T47D (cell line): ENCODE measurements at regions not wholly inside any gene's neighbourhood (a gene's known extent, or its start where the extent isn't known, plus 50 kb on each side); places are given as distances from the start of the nearest gene placed in this dataset.

Experiments used
- DNase-seq, 2 experiments: peaks; one replicate each; pipeline versions ENCODE4 v3.0.0 to v3.0.0-alpha.2; 2011 to 2012; ENCODE audit warnings: low read depth in 1 of 2, low spot score in 1 of 2
- JUND ChIP-seq: IDR thresholded peaks from 2 replicates; pipeline ENCODE4 v1.6.1; 2012; ENCODE audit warnings: low read depth
- in situ Hi-C: cut with HindIII; loops from 2 replicates; pipeline ENCODE4 v1.10.0; 2016; ENCODE audit warnings: low sequenced_read_pairs, low pct_unique_long_range_greater_than_20kb

DNA sequence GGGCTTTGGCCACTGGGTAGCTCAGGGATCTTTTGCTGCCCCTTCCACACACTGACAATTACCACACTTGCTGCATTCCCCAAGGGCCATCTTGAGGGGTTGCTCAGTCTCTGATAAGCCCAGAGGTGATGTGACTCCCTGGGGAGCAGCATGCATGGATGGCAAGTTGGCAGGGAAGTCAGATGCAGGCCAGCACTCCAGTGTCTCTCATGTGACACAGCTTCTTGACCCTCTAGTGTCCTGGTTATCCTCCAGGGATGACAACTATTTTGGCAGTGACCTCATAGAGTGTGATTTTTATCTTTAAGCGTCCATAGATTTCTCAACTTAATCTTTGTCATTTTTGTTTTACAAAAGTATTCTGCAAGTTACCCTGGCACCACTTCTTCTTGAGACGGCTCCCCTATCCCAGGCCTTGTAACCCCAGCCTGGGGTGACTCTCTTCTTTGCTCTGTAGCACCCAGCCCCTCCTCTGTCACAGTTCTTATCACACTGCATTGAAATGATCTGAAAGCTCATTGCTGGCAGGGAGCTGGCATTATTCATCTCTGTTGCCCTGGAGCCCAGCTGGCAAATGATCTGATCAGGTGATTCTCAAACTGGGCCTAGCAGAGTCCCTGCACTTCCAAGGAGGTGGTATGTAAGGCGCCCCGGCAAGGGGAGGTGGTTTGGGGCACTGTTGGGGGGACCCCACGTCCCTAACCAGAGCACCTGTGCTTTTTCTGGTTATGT is 72.6 kb downstream of the TENT5C start:
- TF ChIP-seq JUND: no peak
- in situ Hi-C loops: no loop called here
- no peak for DNase-seq

DNA sequence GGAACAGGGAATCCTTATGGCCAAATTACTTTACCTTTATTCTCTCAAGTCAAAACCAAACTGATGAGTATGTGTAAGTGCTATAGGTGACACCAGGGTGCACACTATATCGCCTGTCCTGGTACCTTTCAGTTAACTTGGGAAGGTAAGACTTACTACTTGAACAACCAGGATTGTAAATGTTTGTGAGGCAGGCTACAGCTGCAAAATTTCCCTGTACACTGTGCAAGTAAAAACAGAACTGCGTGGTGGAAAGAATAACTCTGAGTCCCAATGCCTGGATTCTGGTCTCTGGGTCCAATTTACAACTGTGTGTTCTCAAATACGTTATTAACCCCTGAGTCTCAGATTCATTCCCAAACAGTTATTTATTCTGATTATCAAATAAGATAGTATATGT is 73.5 kb downstream of the TENT5C start:
- in situ Hi-C loops: no loop called here
- TF ChIP-seq JUND: no peak
- no peak for DNase-seq

DNA sequence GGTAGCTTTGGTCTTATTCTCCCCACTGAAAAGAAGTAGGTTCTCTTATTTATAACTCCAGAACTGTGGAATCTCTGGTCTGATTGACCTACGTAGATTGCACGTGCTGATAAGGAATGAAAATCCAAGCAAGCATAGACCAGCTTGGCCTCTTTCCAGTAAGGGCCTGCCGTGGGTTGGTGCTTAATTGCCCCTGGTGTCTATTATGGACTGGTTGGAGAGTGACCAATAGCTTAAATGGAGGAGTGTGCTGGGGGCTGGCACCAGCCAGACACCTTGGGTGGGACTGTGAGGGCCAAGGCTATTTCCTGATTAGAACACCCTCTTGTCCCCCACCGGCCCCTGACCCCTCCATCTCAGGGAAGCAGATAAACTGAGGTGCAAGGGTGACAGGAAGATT is 74.0 kb downstream of the TENT5C start:
- no peak for DNase-seq
- TF ChIP-seq JUND: no peak
- in situ Hi-C loops: no loop called here

DNA sequence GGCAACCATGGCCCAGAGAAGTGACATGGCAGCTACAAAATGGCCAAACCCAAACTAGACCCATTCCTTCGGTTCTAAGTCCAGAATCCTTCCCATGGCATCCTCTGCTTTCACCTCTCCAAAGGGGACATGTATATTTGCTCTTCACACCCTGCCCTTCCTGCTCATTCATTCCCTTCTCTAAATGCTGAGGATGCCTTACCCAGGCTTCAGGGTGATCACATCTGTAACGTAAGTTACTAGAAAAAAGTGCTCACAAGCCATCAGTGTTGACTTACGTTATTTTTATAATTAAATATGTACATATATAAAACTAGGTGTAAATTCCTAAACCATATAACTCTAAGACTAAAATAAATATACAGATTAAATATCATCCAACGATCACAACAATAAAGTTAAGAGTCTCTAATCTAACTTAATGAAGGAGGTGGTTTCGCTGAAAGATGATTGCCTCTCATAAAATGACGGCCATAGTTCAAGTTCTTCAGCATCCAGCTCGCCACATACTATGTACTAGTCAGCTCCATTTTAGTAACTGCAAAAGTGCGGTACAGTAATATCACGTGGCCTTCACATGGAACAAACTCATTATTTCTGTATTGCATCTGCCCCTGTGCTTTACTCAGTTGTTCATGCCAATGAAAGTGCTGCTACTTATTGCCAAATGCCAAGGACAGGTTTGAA is 74.6 kb downstream of the TENT5C start:
- in situ Hi-C loops: no loop called here
- TF ChIP-seq JUND: no peak
- DNase-seq: no peak

DNA sequence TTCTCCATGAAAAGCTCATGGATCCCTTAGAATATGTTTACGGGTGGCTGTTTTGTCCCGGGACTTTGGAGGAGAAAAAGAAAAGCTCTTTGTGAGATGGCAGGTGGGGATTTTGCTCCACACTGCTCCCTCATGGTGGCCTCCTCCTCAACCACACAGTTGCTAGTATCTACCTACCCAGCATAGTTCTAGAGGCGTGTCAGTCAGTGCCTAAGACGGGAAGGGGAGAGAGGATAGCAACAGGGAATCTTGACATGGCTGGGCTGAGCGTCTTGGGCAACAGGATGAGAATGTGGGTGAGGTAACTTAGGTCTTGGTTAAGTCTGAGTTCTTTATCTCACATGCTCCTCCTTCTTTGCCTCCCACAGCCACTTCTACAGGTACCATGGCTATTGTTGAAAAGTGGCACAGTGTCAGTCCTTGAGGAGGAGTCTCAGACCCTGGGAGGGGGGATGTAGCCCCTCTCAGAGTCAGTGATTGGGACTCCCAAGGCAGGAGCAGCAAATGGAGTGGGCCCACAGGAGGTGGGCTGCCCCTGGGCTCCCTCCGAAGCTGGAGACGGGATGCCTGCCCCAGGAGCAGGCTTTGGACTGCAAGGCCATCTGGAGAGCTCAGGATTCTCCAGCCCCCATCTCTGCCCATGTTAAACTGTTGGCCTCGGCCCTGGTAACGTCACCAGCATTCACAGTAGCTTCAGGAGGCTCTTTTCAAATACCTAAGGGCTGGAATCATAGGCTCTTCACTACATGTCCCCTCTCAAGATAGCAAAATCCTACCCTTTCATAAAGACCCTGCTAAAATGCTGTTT is 75.4 kb downstream of the TENT5C start:
- DNase-seq: no peak
- TF ChIP-seq JUND: no peak
- in situ Hi-C loops: no loop called here

DNA sequence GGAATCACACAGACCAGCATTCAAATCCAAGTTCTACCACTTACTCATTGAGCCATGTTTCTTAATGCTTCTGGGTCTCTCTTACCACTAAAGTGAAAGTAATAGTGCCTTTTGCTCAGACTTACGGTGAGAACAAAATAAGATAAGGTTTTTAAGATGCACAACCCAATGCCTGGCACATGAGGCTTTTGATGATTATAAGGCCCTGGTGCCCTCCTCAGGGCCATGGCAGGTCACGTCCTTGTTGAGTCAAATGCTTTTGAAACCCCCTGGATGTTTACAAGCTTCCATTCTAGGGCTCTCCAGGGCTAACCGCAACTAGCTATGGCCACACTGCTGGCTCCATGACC is 76.0 kb downstream of the TENT5C start:
- no peak for TF ChIP-seq JUND
- in situ Hi-C loops: no loop called here
- DNase-seq: no peak

DNA sequence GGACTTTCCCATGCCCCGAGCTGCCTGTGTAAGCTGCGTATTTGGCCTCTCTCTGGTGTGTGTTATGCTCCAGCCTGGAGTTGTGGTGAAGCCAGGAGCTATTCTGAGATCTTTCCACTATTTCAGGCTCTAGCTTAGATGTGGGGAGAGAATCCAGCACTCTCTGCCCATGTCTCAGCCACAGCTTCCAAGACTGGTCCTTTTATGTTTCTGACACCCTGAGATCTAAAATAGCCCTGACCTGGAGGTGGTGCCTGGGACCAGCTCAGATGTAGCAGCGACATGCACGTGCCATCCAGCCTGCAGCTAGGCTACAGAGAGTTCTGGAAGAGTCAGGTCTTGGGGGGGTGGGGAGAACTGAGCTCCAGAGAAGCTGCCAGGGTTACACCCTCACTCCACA is 76.5 kb downstream of the TENT5C start:
- TF ChIP-seq JUND: no peak
- in situ Hi-C loops: no loop called here
- no peak for DNase-seq

DNA sequence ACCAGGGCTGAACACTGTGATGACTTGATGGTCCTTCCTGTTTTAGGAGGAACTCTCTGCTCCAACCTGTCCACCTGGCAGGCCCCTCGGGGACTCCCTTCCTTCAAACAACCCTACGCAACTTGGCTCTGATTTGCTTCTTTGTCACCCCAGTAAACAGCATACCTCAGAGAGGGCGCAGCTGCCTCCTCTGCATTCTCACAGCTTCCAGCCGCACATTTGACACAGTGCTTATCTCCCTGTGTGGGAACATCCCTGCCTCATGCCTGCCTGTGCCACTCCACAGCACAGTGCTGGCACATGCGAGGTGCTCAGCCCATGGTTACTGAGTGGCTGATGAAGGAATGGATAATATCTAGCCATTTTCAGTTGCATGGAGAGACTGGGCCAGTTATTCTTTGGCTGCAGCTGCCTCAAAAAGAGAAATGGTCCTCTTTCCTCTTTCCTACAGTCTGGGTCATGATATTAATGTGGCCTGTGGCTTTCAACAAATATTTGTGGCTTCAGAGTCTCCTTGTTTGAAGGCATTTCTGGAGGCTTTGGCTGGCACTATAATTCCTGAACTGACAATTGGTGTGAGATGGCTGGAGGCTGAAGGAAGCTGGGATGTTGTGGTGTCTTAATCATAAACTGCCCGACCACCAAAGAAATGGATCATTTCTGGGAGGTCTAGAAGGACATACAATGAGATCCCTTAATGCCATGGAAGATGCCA is 77.9 kb downstream of the TENT5C start:
- TF ChIP-seq JUND: no peak
- in situ Hi-C loops: no loop called here
- DNase-seq: no peak

DNA sequence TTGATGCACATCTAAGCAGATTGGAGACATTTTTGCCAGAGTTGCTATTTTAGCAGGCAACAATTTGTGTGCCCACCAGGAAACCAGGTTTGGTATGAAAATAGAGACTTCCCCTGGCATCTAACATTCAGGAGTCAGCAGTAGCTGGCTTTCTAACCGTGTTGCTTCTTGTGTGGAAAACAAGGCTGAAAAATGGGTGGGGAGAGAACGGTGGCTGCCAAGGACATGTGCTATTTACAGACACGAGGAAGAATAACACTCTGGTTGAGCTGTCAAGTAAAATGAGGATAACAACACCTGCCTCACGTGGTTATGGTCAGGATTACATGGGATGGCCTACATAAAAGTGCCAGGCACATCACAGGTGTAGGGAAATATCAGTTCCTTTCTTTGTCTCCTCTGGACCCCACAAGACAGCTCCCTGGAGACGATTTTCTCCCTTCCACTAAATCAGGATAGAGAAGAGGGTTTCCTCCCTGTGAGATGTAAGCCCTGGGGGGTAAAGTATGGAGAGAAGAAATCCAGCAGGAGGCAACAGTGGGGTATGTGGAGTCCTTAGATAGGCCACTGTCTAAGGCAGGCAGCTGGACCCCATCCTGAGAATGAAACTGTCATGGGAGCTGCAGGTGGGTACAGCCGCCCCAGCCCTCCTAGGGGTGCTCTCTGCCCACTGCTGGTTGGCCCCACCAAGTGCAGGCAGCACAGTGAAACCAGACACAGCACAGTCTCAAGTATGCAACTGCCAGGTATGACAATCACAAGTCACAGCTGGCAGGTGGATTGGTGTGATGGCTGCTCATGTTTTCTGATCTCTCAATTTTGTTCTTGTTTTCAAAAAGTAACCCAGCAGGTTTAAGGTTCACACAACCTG is 80.3 kb downstream of the TENT5C start:
- DNase-seq: no peak
- no peak for TF ChIP-seq JUND
- in situ Hi-C loops: no loop called here

DNA sequence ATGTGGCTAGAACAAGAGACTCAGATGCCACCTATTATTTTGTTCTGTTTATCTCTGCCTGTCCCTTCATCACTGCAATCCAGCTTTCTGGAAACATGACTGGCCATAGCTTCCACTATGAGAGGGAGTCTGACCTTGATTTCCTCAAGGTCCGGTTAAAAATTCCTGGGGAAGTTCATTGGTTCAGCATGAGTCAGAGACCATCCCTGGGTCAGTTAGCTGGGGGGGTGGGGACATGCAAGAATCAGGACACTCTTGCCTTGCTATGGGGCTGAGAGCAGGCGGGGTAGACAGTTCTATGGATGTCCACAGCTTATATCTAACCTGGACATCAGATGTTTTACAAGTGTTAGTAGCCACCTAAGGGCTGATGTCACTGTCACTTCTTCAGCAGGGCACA is 81.1 kb downstream of the TENT5C start:
- TF ChIP-seq JUND: no peak
- DNase-seq: no peak
- in situ Hi-C loops: no loop called here

DNA sequence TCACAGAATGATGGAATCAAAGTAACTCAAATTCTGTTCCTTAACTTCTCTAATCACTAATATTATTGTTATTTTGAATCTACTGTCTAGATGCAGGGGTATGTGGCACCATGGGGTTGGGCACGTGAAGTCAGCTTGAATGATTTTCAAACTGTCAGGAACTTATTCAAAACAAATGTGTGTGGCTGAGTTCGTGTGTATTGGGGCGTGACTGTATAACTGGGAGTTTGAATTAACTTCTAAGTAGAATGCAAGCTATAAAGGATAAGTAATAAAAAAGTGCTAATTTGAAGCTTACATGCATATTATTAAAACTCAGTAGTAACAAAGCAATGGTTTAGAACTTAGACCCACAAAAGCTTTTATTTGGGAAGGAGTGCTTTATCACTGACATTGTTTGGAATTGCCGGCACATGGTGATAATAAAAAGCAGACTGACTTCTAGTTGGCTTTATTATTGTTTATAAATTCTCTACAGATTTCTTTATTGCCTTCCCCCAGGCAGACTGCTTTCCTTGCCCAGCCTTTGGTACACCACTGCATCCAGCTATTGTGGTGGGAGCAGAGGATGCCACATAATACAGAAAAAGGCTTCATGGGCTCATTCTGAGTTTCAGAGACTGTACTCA is 84.3 kb downstream of the TENT5C start:
- TF ChIP-seq JUND: no peak
- in situ Hi-C loops: no loop called here
- DNase-seq: no peak
